ENCODE measurements at regions not wholly inside any gene's neighbourhood (a gene's known extent, or its start where the extent isn't known, plus 50 kb on each side); places are given as distances from the start of the nearest gene placed in this dataset.

- Mint-ChIP-seq H3K4me1 (no peaks in the 10 kb centered on the region), H3K27me3 (no peaks in the 10 kb centered on the region), H3K27ac (no peak overlapping the region), H3K9me3 (no peaks in the 10 kb centered on the region), H3K36me3 (ENCODE audit: low read depth) (no peaks in the 10 kb centered on the region), H3K4me3 (no peak overlapping the region)
- ChIA-PET CTCF (no interaction called here), POLR2A (no interaction called here)
- DNase-seq (no peak), ATAC-seq (ENCODE audit: low read depth) (no peak)
- TF ChIP-seq CTCF (IDR thresholded peaks at IDR 0.05), result no peak
- intact Hi-C loops (cut with micrococcal nuclease), result no loop called here
These were observed 816.9 kb upstream of the LUZP2 start for GRCh38 chr11:23679981-23680380.

- POLR2A ChIA-PET, result no interaction called here
- no peak for ATAC-seq (ENCODE audit: low read depth)
These were observed 816.2 kb upstream of the LUZP2 start for GRCh38 chr11:23680488-23681230.

GRCh38 chr11:23684701-23685100, 812.2 kb upstream of the LUZP2 start:
- ATAC-seq (ENCODE audit: low read depth) (no peak), DNase-seq (no peak)
- no peaks in the 10 kb centered on the region for H3K4me1 Mint-ChIP-seq
- H3K36me3 Mint-ChIP-seq (ENCODE audit: low read depth), result no peaks in the 10 kb centered on the region
- H3K4me3 Mint-ChIP-seq, result no peak overlapping the region
- intact Hi-C loops (cut with micrococcal nuclease), result no loop called here
- POLR2A ChIA-PET, result no interaction called here
- H3K27me3 Mint-ChIP-seq, result no peaks in the 10 kb centered on the region
- H3K27ac Mint-ChIP-seq, result no peak overlapping the region
- H3K9me3 Mint-ChIP-seq, result no peaks in the 10 kb centered on the region
- CTCF ChIA-PET, result no interaction called here
- no peak for TF ChIP-seq CTCF (IDR thresholded peaks at IDR 0.05)

More at GRCh38 chr11:23680488-23681230, 816.2 kb upstream of the LUZP2 start:
- no peak overlapping the region for H3K27ac Mint-ChIP-seq
- no peaks in the 10 kb centered on the region for H3K9me3 Mint-ChIP-seq
- TF ChIP-seq CTCF (IDR thresholded peaks at IDR 0.05), result no peak
- DNase-seq, result no peak
- intact Hi-C loops (cut with micrococcal nuclease), result no loop called here
- no peaks in the 10 kb centered on the region for H3K36me3 Mint-ChIP-seq (ENCODE audit: low read depth)
- CTCF ChIA-PET, result no interaction called here
- no peak overlapping the region for H3K4me3 Mint-ChIP-seq
- H3K4me1 Mint-ChIP-seq, result no peaks in the 10 kb centered on the region
- no peaks in the 10 kb centered on the region for H3K27me3 Mint-ChIP-seq

- DNase-seq, result no peak
- ChIA-PET CTCF (no interaction called here), POLR2A (no interaction called here)
- no peaks in the 10 kb centered on the region for H3K36me3 Mint-ChIP-seq (ENCODE audit: low read depth)
- no peak overlapping the region for H3K27ac Mint-ChIP-seq
- intact Hi-C loops (cut with micrococcal nuclease), result no loop called here
- no peaks in the 10 kb centered on the region for H3K27me3 Mint-ChIP-seq
- ATAC-seq (ENCODE audit: low read depth), result no peak
- no peak overlapping the region for H3K4me3 Mint-ChIP-seq
- H3K4me1 Mint-ChIP-seq, result no peaks in the 10 kb centered on the region
- TF ChIP-seq CTCF (IDR thresholded peaks at IDR 0.05), result no peak
- no peaks in the 10 kb centered on the region for H3K9me3 Mint-ChIP-seq
These were observed 808.9 kb upstream of the LUZP2 start for GRCh38 chr11:23687991-23688390.

- H3K9me3 Mint-ChIP-seq, result no peaks in the 10 kb centered on the region
- ATAC-seq (ENCODE audit: low read depth), result no peak
- ChIA-PET POLR2A (no interaction called here), CTCF (no interaction called here)
- intact Hi-C loops (cut with micrococcal nuclease), result no loop called here
- no peak overlapping the region for H3K27ac Mint-ChIP-seq
- no peaks in the 10 kb centered on the region for H3K4me1 Mint-ChIP-seq
- no peaks in the 10 kb centered on the region for H3K27me3 Mint-ChIP-seq
- no peak for TF ChIP-seq CTCF (IDR thresholded peaks at IDR 0.05)
- no peak for DNase-seq
- H3K4me3 Mint-ChIP-seq, result no peak overlapping the region
- H3K36me3 Mint-ChIP-seq (ENCODE audit: low read depth), result no peaks in the 10 kb centered on the region
These were observed 808.4 kb upstream of the LUZP2 start for GRCh38 chr11:23688411-23688810.
